GM12878 (cell line): ENCODE measurements at regions not wholly inside any gene's neighbourhood (a gene's known extent, or its start where the extent isn't known, plus 50 kb on each side); places are given as distances from the start of the nearest gene placed in this dataset.

Experiments used
- ATAC-seq: fragments of 200-7000 bp; cut with Tn5 transposase; 3 replicates; pipeline ENCODE4 v1.9.1; 2020; ENCODE audit warnings: mild to moderate bottlenecking, moderate library complexity
- BruUV-seq: library from RNA; stranded (reverse); fragments of 400-500 nt; replicated peaks from 2 replicates; lab custom pipeline; 2021; lab: Mats Ljungman, UMichigan
- CTCF ChIA-PET: fragments of 300-600 bp; sonication (Branson Sonifier 250); formaldehyde crosslinking; extraction: SDS; loops from one replicate; lab custom pipeline; 2021; ENCODE audit warnings: inconsistent platforms; lab: Yijun Ruan, JAX
- POLR2A ChIA-PET: fragments of 350-600 bp; formaldehyde crosslinking; extraction: SDS; loops from one replicate; lab custom pipeline; 2021; ENCODE audit warnings: inconsistent platforms; lab: Charles Lee
- RAD21 ChIA-PET: fragments of 300-600 bp; sonication (Branson Sonifier 250); formaldehyde crosslinking; loops from one replicate; lab custom pipeline; 2023; ENCODE audit warnings: antibody characterized with exemption; ENCODE audit not compliant: unreplicated experiment; lab: Charles Lee
- SMC1A ChIA-PET: fragments of 300-600 bp; sonication (Branson Sonifier 250); formaldehyde crosslinking; loops from one replicate; lab custom pipeline; 2023; ENCODE audit not compliant: unreplicated experiment, uncharacterized antibody; lab: Charles Lee
- DNase-seq: peaks from one replicate; pipeline ENCODE4 v3.0.0-alpha.2; 2011; ENCODE audit warnings: low read depth, low spot score
- FAIRE-seq: peaks from 3 replicates; lab custom pipeline; 2011; peaks lifted over from hg19 to GRCh38; lab: Jason Lieb, UNC
- H2AFZ ChIP-seq: 2 replicates; pipeline ENCODE4 v1.6.0; 2011; ENCODE audit warnings: low read depth, low read length, control low read depth; ENCODE audit not compliant: control insufficient read depth
- H3K27ac ChIP-seq: 2 replicates; pipeline ENCODE4 v1.5.1; 2011; ENCODE audit warnings: control low read depth; ENCODE audit not compliant: control insufficient read depth, insufficient read depth
- H3K27me3 ChIP-seq, 2 experiments: replicated peaks in 1 of 2; 2 replicates each; pipeline versions ENCODE4 v1.6.0 to v1.6.1; 2011; ENCODE audit warnings: low read length in 1 of 2; ENCODE audit not compliant: control insufficient read depth in 2 of 2, insufficient read depth in 2 of 2
- H3K36me3 ChIP-seq, 2 experiments: 2 replicates each; pipeline ENCODE4 v1.5.1; 2011; ENCODE audit warnings: low read length in 1 of 2; ENCODE audit not compliant: control insufficient read depth in 2 of 2, insufficient read depth in 2 of 2
- H3K4me1 ChIP-seq: 2 replicates; pipeline ENCODE4 v1.6.1; 2011; ENCODE audit warnings: mild to moderate bottlenecking, low read length, moderate library complexity, mixed read lengths; ENCODE audit not compliant: control insufficient read depth, insufficient read depth
- H3K4me2 ChIP-seq: 2 replicates; pipeline ENCODE4 v1.6.0; 2011; ENCODE audit warnings: control low read depth; ENCODE audit not compliant: control insufficient read depth, insufficient read depth
- H3K4me3 ChIP-seq: fragments of 200-600 bp; sonication (generic); 2 replicates; pipeline ENCODE4 v1.5.1; 2016
- H3K79me2 ChIP-seq: 2 replicates; pipeline ENCODE4 v1.6.0; 2011; ENCODE audit warnings: low read length; ENCODE audit not compliant: control insufficient read depth, insufficient read depth
- H3K9ac ChIP-seq: 2 replicates; pipeline ENCODE4 v1.8.0; 2011; ENCODE audit warnings: low read length, control low read depth, mixed read lengths; ENCODE audit not compliant: control insufficient read depth, insufficient read depth
- H3K9me3 ChIP-seq: replicated peaks from 3 replicates; pipeline ENCODE4 v1.5.1; 2011; ENCODE audit warnings: mild to moderate bottlenecking, low read length; ENCODE audit not compliant: control insufficient read depth, insufficient read depth
- H4K20me1 ChIP-seq: 2 replicates; pipeline ENCODE4 v1.6.0; 2011; ENCODE audit not compliant: control insufficient read depth, insufficient read depth
- CHD1 ChIP-seq: IDR thresholded peaks from 2 replicates; pipeline ENCODE4 v1.6.1; 2012; ENCODE audit warnings: low read depth, low read length, improper control_type of control experiment
- FOXM1 ChIP-seq: IDR thresholded peaks from 2 replicates; pipeline ENCODE4 v1.6.1; 2012; ENCODE audit warnings: low read depth, mild to moderate bottlenecking, inconsistent platforms, low read length, moderate library complexity
- HDGF ChIP-seq: fragments of 450-650 bp; IDR thresholded peaks from 2 replicates; pipeline ENCODE4 v1.6.1; 2016; ENCODE audit warnings: antibody characterized with exemption
- IRF4 ChIP-seq: IDR thresholded peaks from 2 replicates; pipeline ENCODE4 v1.6.1; 2011; ENCODE audit warnings: low read depth, low read length
- LARP7 ChIP-seq: fragments of 450-650 bp; IDR thresholded peaks from 2 replicates; pipeline ENCODE4 v1.6.1; 2017; ENCODE audit warnings: mild to moderate bottlenecking
- MTA2 ChIP-seq: fragments of 450-650 bp; IDR thresholded peaks from 2 replicates; pipeline ENCODE4 v1.6.1; 2016; ENCODE audit warnings: low read depth, mild to moderate bottlenecking, moderate library complexity
- NFIC ChIP-seq: IDR thresholded peaks from 2 replicates; pipeline ENCODE4 v1.6.1; 2012; ENCODE audit warnings: low read depth, mild to moderate bottlenecking, inconsistent platforms, low read length, moderate library complexity
- NR2C1 ChIP-seq: fragments of 450-650 bp; IDR thresholded peaks from 2 replicates; pipeline ENCODE4 v1.6.1; 2017; ENCODE audit warnings: antibody characterized with exemption, mild to moderate bottlenecking, moderate library complexity
- POLR2A ChIP-seq: IDR thresholded peaks from 2 replicates; pipeline ENCODE4 v1.6.1; 2011; ENCODE audit warnings: low read depth, mild to moderate bottlenecking, low read length
- POLR2AphosphoS5 ChIP-seq: IDR thresholded peaks from 2 replicates; pipeline ENCODE4 v1.6.1; 2011; ENCODE audit warnings: mild to moderate bottlenecking, low read length, inconsistent platforms
- PRDM15 ChIP-seq: fragments of 450-650 bp; formaldehyde crosslinking; IDR thresholded peaks from 2 replicates; pipeline ENCODE4 v1.4.0; 2020; ENCODE audit warnings: mild to moderate bottlenecking, moderate library complexity
- RFX5 ChIP-seq: IDR thresholded peaks from 2 replicates; pipeline ENCODE4 v1.6.1; 2011; ENCODE audit warnings: low read depth, low read length, improper control_type of control experiment
- SMARCA5 ChIP-seq: fragments of 450-650 bp; IDR thresholded peaks from 2 replicates; pipeline ENCODE4 v1.6.1; 2017; ENCODE audit warnings: mild to moderate bottlenecking
- SREBF1 ChIP-seq: IDR thresholded peaks from 2 replicates; pipeline ENCODE4 v1.6.1; 2012; ENCODE audit warnings: mild to moderate bottlenecking, low read length
- SUPT20H ChIP-seq: IDR thresholded peaks from 2 replicates; pipeline ENCODE4 v1.6.1; 2011; ENCODE audit warnings: low read depth, mild to moderate bottlenecking, low read length, moderate library complexity, borderline replicate concordance; ENCODE audit not compliant: control insufficient read depth
- YBX1 ChIP-seq: fragments of 450-650 bp; IDR thresholded peaks from 2 replicates; pipeline ENCODE4 v1.6.1; 2016; ENCODE audit warnings: antibody characterized with exemption
- ZBTB33 ChIP-seq: fragments of 450-650 bp; IDR thresholded peaks from 2 replicates; pipeline ENCODE4 v1.6.1; 2017; ENCODE audit warnings: mild to moderate bottlenecking
- WGBS: methylation state at CpG from one replicate; pipeline ENCODE4 v1.1.6; 2016; ENCODE audit warnings: low lambda C conversion rate; ENCODE audit not compliant: insufficient replicate concordance, insufficient coverage; ENCODE audit errors: missing lambda C conversion rate; 5-methylcytosine and 5-hydroxymethylcytosine counted together
- in situ Hi-C: fragments of 300-500 bp; cut with MboI; formaldehyde crosslinking; loops from 9 replicates; pipeline ENCODE4 v1.14.3; 2018; ENCODE audit warnings: mixed read lengths
- intact Hi-C: fragments of 100-400 bp; cut with micrococcal nuclease; formaldehyde crosslinking; loops from one replicate; pipeline ENCODE4 v1.14.2; 2022; ENCODE audit not compliant: unreplicated experiment
- TF ChIP-seq, protein P1 (sequence below): IDR thresholded peaks from 2 replicates; pipeline ENCODE4 v1.6.1; 2011; ENCODE audit warnings: low read depth, low read length, improper control_type of control experiment, borderline replicate concordance

DNA sequence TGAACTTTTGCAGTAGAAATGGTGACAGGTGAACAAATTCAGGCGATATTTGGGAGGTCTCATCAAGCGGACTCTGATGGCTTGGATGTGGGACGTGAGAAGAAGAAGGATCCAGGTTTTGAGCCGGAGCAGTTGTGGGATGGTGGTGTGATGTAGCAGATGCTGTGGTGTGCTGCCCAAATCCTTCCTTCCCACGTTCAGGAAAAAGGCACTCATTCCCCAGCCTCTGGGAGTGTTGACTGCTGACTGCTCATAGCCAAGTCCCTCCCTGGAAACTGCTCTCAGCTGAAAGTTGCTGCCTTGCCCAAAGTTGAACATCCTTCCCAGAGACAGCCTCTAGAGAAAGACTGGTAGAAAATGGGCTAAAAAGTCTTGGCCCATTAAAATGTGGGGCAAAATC, 890.3 kb upstream of the ACVR2A start:
- 56% methylated on average over 5 of the region's 5 CpGs for WGBS
- no TSS peak for BruUV-seq
- no peaks in the 10 kb centered on the region for H3K27me3 ChIP-seq
- no peaks in the 10 kb centered on the region for H4K20me1 ChIP-seq
- no peak overlapping the region for H2AFZ ChIP-seq
- TF ChIP-seq FOXM1 (no peak), ZBTB33 (no peak), SUPT20H (no peak), IRF4 (no peak), SMARCA5 (no peak), POLR2AphosphoS5 (no peak), SREBF1 (no peak), YBX1 (no peak), HDGF (no peak), PRDM15 (CRISPR knock-in tag) (no peak), MTA2 (no peak), POLR2A (no peak), RFX5 (no peak), CHD1 (no peak), LARP7 (no peak), NFIC (no peak), NR2C1 (no peak)
- TF ChIP-seq, protein P1, sequence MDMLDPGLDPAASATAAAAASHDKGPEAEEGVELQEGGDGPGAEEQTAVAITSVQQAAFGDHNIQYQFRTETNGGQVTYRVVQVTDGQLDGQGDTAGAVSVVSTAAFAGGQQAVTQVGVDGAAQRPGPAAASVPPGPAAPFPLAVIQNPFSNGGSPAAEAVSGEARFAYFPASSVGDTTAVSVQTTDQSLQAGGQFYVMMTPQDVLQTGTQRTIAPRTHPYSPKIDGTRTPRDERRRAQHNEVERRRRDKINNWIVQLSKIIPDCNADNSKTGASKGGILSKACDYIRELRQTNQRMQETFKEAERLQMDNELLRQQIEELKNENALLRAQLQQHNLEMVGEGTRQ, result no peak
- H3K4me1 ChIP-seq, result no peaks in the 10 kb centered on the region
- intact Hi-C loops (no loop called here), in situ Hi-C loops (no loop called here)
- no peak overlapping the region for H3K9ac ChIP-seq
- H3K79me2 ChIP-seq, result no peaks in the 10 kb centered on the region
- ChIA-PET POLR2A (no interaction called here), RAD21 (no interaction called here), SMC1A (no interaction called here), CTCF (no interaction called here)
- H3K9me3 ChIP-seq, result no peaks in the 10 kb centered on the region
- FAIRE-seq (no peak), ATAC-seq (no peak), DNase-seq (no peak)
- H3K4me3 ChIP-seq, result no peak overlapping the region
- H3K4me2 ChIP-seq, result no peak overlapping the region
- no peaks in the 10 kb centered on the region for H3K36me3 ChIP-seq
- H3K27ac ChIP-seq, result no peak overlapping the region
